Parathyroid adenoma (tissue), 2 donors: ENCODE measurements at regions not wholly inside any gene's neighbourhood (a gene's known extent, or its start where the extent isn't known, plus 50 kb on each side); places are given as distances from the start of the nearest gene placed in this dataset.

Experiments used
- H2AFZ ChIP-seq: fragments of 300-600 bp; sonication (generic); one replicate; pipeline ENCODE4 v1.7.0; 2017; ENCODE audit warnings: antibody characterized with exemption, mild to moderate bottlenecking
- H3K27ac ChIP-seq: fragments of 300-600 bp; sonication (generic); one replicate; pipeline ENCODE4 v1.7.0; 2017
- H3K27me3 ChIP-seq: fragments of 300-600 bp; sonication (generic); one replicate; pipeline ENCODE4 v1.7.0; 2017; ENCODE audit warnings: low read length; ENCODE audit not compliant: control insufficient read depth, insufficient read depth
- H3K36me3 ChIP-seq: fragments of 300-600 bp; sonication (generic); one replicate; pipeline ENCODE4 v1.7.0; 2017; ENCODE audit warnings: low read length; ENCODE audit not compliant: control insufficient read depth, insufficient read depth
- H3K4me1 ChIP-seq: fragments of 300-600 bp; sonication (generic); one replicate; pipeline ENCODE4 v1.7.0; 2017; ENCODE audit warnings: control low read depth
- H3K4me2 ChIP-seq: fragments of 300-600 bp; sonication (generic); one replicate; pipeline ENCODE4 v1.7.0; 2017; ENCODE audit warnings: low read length
- H3K4me3 ChIP-seq: fragments of 300-600 bp; sonication (generic); one replicate; pipeline ENCODE4 v1.7.0; 2017; ENCODE audit warnings: low read depth, low read length
- H3K79me2 ChIP-seq: fragments of 300-600 bp; sonication (generic); one replicate; pipeline ENCODE4 v1.7.0; 2017; ENCODE audit warnings: control low read depth
- H3K9ac ChIP-seq: fragments of 300-600 bp; sonication (generic); one replicate; pipeline ENCODE4 v1.7.0; 2017; ENCODE audit warnings: mild to moderate bottlenecking
- H3K9me3 ChIP-seq: fragments of 300-600 bp; sonication (generic); one replicate; pipeline ENCODE4 v1.7.0; 2017; ENCODE audit warnings: low read length; ENCODE audit not compliant: control insufficient read depth
- CTCF ChIP-seq: fragments of 300-600 bp; sonication (generic); IDR thresholded peaks from one replicate; pipeline ENCODE4 v1.7.0; 2017; ENCODE audit warnings: antibody characterized with exemption, mild to moderate bottlenecking
- donor health status: primary hyperparathyroidism.

- Histone ChIP-seq H3K79me2 (no peaks in the 10 kb centered on the region), H3K4me1 (no peaks in the 10 kb centered on the region), H3K4me2 (no peak overlapping the region), H3K27me3 (no peaks in the 10 kb centered on the region), H3K9me3 (no peaks in the 10 kb centered on the region), H3K4me3 (no peak overlapping the region), H3K36me3 (no peaks in the 10 kb centered on the region), H3K27ac (no peak overlapping the region), H2AFZ (no peak overlapping the region), H3K9ac (no peak overlapping the region)
- TF ChIP-seq CTCF: no peak
Observed at GRCh38 chr2:48912110-48912509, 156.6 kb upstream of the LHCGR start.

GRCh38 chr2:48910961-48911360 is 155.4 kb upstream of the LHCGR start:
- H3K27ac ChIP-seq: no peak overlapping the region

GRCh38 chr2:48906633-48907032 is 151.1 kb upstream of the LHCGR start:
- no peak overlapping the region for H3K4me2 ChIP-seq
- no peaks in the 10 kb centered on the region for H3K4me1 ChIP-seq
- TF ChIP-seq CTCF: no peak
- no peaks in the 10 kb centered on the region for H3K9me3 ChIP-seq
- no peak overlapping the region for H3K27ac ChIP-seq
- H3K27me3 ChIP-seq: no peaks in the 10 kb centered on the region
- H3K9ac ChIP-seq: no peak overlapping the region
- H3K36me3 ChIP-seq: no peaks in the 10 kb centered on the region
- H3K79me2 ChIP-seq: no peaks in the 10 kb centered on the region
- no peak overlapping the region for H3K4me3 ChIP-seq
- H2AFZ ChIP-seq: no peak overlapping the region

More at GRCh38 chr2:48910961-48911360, 155.4 kb upstream of the LHCGR start:
- TF ChIP-seq CTCF: no peak
- Histone ChIP-seq H3K4me1 (no peaks in the 10 kb centered on the region), H3K9ac (no peak overlapping the region), H3K4me3 (no peak overlapping the region), H2AFZ (no peak overlapping the region), H3K36me3 (no peaks in the 10 kb centered on the region), H3K27me3 (no peaks in the 10 kb centered on the region), H3K9me3 (no peaks in the 10 kb centered on the region), H3K4me2 (no peak overlapping the region), H3K79me2 (no peaks in the 10 kb centered on the region)

GRCh38 chr2:48905696-48906095 is 150.2 kb upstream of the LHCGR start:
- no peaks in the 10 kb centered on the region for H3K36me3 ChIP-seq
- H3K79me2 ChIP-seq: no peaks in the 10 kb centered on the region
- H3K9ac ChIP-seq: no peak overlapping the region
- no peak overlapping the region for H2AFZ ChIP-seq
- no peaks in the 10 kb centered on the region for H3K9me3 ChIP-seq
- no peaks in the 10 kb centered on the region for H3K4me1 ChIP-seq
- no peak overlapping the region for H3K4me3 ChIP-seq
- TF ChIP-seq CTCF: no peak
- no peaks in the 10 kb centered on the region for H3K27me3 ChIP-seq
- H3K27ac ChIP-seq: no peak overlapping the region
- H3K4me2 ChIP-seq: no peak overlapping the region

- Histone ChIP-seq H3K36me3 (no peaks in the 10 kb centered on the region), H2AFZ (no peak overlapping the region), H3K9me3 (no peaks in the 10 kb centered on the region), H3K9ac (no peak overlapping the region), H3K4me3 (no peak overlapping the region), H3K4me2 (no peak overlapping the region), H3K4me1 (peaks cover 2% of the 10 kb centered on the region), H3K27ac (no peak overlapping the region), H3K79me2 (no peaks in the 10 kb centered on the region), H3K27me3 (no peaks in the 10 kb centered on the region)
- TF ChIP-seq CTCF: no peak
Observed at GRCh38 chr2:48902521-48902920, 147.0 kb upstream of the LHCGR start.
